ENCODE measurements at regions not wholly inside any gene's neighbourhood (a gene's known extent, or its start where the extent isn't known, plus 50 kb on each side); places are given as distances from the start of the nearest gene placed in this dataset.

DNA sequence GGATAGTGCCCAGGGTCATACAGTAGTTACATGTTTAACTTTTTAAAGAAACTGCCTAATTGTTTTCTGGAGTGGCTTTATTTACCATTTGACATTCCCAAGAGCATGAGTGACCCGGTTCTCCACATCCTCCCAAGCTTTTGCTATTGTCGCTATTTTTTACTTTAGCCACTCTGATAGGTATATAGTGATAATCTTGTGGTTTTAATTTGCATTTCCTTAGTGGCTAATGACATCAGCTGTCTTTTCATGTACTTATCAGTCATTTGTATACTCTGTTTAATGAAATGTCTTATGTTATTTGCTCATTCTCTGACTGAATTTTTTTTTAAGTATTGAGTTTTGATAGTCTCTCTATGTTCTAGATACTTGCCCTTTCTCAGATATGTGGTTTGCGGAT lies 109.7 kb upstream of the HS6ST1 start:
- no peak overlapping the region for H3K4me3 ChIP-seq (ENCODE audit: control insufficient read depth in 2 of 3, extremely low read depth in 1 of 3, insufficient read depth in 2 of 3, low read depth in 1 of 3, low read length in 3 of 3)
- no peaks in the 10 kb centered on the region for H3K9me3 ChIP-seq (ENCODE audit: control insufficient read depth, low read depth, low read length)
- H3K27ac ChIP-seq (ENCODE audit: control insufficient read depth, insufficient read depth, low read length) = no peak overlapping the region
- no peaks in the 10 kb centered on the region for H3K27me3 ChIP-seq (ENCODE audit: control insufficient read depth, extremely low read depth, insufficient read depth, low read length)
- H3K4me2 ChIP-seq (ENCODE audit: control insufficient read depth, extremely low read depth, insufficient read depth, low read depth, low read length) = no peak overlapping the region
- H2AFZ ChIP-seq (ENCODE audit: control insufficient read depth, low read length) = no peak overlapping the region
- DNase-seq (ENCODE audit: low read depth, low spot score) (no peak), FAIRE-seq (no peak)
- H3K79me2 ChIP-seq (ENCODE audit: control insufficient read depth, insufficient read depth, low read length) = no peaks in the 10 kb centered on the region
- H3K4me1 ChIP-seq (ENCODE audit: control insufficient read depth, extremely low read depth, insufficient read depth, low read length) = no peaks in the 10 kb centered on the region
- no peaks in the 10 kb centered on the region for H4K20me1 ChIP-seq (ENCODE audit: control insufficient read depth, extremely low read depth, insufficient read depth, low read length)
- H3K36me3 ChIP-seq (ENCODE audit: control insufficient read depth in 2 of 2, extremely low read depth in 1 of 2, insufficient read depth in 2 of 2, low read length in 2 of 2) = no peaks in the 10 kb centered on the region
- dilution Hi-C loops (cut with MboI; ENCODE audit: extremely low pct_ligation_motif_present, low sequenced_read_pairs) = no loop called here
- TF ChIP-seq, protein P1, sequence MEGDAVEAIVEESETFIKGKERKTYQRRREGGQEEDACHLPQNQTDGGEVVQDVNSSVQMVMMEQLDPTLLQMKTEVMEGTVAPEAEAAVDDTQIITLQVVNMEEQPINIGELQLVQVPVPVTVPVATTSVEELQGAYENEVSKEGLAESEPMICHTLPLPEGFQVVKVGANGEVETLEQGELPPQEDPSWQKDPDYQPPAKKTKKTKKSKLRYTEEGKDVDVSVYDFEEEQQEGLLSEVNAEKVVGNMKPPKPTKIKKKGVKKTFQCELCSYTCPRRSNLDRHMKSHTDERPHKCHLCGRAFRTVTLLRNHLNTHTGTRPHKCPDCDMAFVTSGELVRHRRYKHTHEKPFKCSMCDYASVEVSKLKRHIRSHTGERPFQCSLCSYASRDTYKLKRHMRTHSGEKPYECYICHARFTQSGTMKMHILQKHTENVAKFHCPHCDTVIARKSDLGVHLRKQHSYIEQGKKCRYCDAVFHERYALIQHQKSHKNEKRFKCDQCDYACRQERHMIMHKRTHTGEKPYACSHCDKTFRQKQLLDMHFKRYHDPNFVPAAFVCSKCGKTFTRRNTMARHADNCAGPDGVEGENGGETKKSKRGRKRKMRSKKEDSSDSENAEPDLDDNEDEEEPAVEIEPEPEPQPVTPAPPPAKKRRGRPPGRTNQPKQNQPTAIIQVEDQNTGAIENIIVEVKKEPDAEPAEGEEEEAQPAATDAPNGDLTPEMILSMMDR (optimal IDR thresholded peaks at IDR 0.05 in 1 of 3, IDR thresholded peaks at IDR 0.05 in 1 of 3, conservative IDR thresholded peaks at IDR 0.05 in 1 of 3; ENCODE audit: extremely low read depth in 1 of 3, insufficient read depth in 2 of 3, low read length in 3 of 3) = no peak
- TF ChIP-seq EZH2 (IDR thresholded peaks at IDR 0.05; ENCODE audit: low read length) = no peak
- H3K9ac ChIP-seq (ENCODE audit: control insufficient read depth, extremely low read depth, insufficient read depth, low read length) = no peak overlapping the region
- H3K9me1 ChIP-seq (ENCODE audit: control insufficient read depth, extremely low read depth, insufficient read depth, low read length) = no peaks in the 10 kb centered on the region

DNA sequence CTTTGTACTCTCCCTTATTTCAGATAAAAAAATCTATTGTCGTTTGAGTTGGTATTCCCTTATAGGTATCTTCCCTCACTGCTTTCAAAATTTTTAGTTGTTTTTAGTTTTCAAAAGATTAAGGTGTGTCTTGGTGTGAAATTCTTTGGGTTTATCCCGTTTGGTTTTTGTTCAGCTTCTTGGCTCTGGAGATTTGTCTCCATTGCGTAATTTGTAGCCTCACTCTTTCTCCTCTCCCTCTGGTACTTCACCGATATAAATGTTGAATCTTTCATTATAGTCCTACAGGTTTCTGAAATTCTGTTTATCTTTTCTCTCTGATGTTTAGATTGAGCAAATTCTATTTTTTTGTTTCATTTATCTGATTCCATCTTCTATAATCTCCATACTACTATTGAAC lies 113.8 kb upstream of the HS6ST1 start:
- TF ChIP-seq EZH2 (IDR thresholded peaks at IDR 0.05; ENCODE audit: low read length) = no peak
- TF ChIP-seq, protein P1 (optimal IDR thresholded peaks at IDR 0.05 in 1 of 3, IDR thresholded peaks at IDR 0.05 in 1 of 3, conservative IDR thresholded peaks at IDR 0.05 in 1 of 3; ENCODE audit: extremely low read depth in 1 of 3, insufficient read depth in 2 of 3, low read length in 3 of 3) = no peak
- no peaks in the 10 kb centered on the region for H3K79me2 ChIP-seq (ENCODE audit: control insufficient read depth, insufficient read depth, low read length)
- dilution Hi-C loops (cut with MboI; ENCODE audit: extremely low pct_ligation_motif_present, low sequenced_read_pairs) = no loop called here
- H3K9ac ChIP-seq (ENCODE audit: control insufficient read depth, extremely low read depth, insufficient read depth, low read length) = no peak overlapping the region
- no peaks in the 10 kb centered on the region for H3K4me1 ChIP-seq (ENCODE audit: control insufficient read depth, extremely low read depth, insufficient read depth, low read length)
- H3K4me3 ChIP-seq (ENCODE audit: control insufficient read depth in 2 of 3, extremely low read depth in 1 of 3, insufficient read depth in 2 of 3, low read depth in 1 of 3, low read length in 3 of 3) = no peak overlapping the region
- no peaks in the 10 kb centered on the region for H4K20me1 ChIP-seq (ENCODE audit: control insufficient read depth, extremely low read depth, insufficient read depth, low read length)
- no peak overlapping the region for H2AFZ ChIP-seq (ENCODE audit: control insufficient read depth, low read length)
- no peaks in the 10 kb centered on the region for H3K27me3 ChIP-seq (ENCODE audit: control insufficient read depth, extremely low read depth, insufficient read depth, low read length)
- FAIRE-seq (no peak), DNase-seq (ENCODE audit: low read depth, low spot score) (no peak)
- no peaks in the 10 kb centered on the region for H3K9me1 ChIP-seq (ENCODE audit: control insufficient read depth, extremely low read depth, insufficient read depth, low read length)
- no peaks in the 10 kb centered on the region for H3K9me3 ChIP-seq (ENCODE audit: control insufficient read depth, low read depth, low read length)
- no peak overlapping the region for H3K4me2 ChIP-seq (ENCODE audit: control insufficient read depth, extremely low read depth, insufficient read depth, low read depth, low read length)
- no peak overlapping the region for H3K27ac ChIP-seq (ENCODE audit: control insufficient read depth, insufficient read depth, low read length)
- no peaks in the 10 kb centered on the region for H3K36me3 ChIP-seq (ENCODE audit: control insufficient read depth in 2 of 2, extremely low read depth in 1 of 2, insufficient read depth in 2 of 2, low read length in 2 of 2)
